Activated CD8-positive, alpha-beta memory T cell treated with anti-CD3 and anti-CD28 coated beads for 36 hours (primary cell): ENCODE measurements at regions not wholly inside any gene's neighbourhood (a gene's known extent, or its start where the extent isn't known, plus 50 kb on each side); places are given as distances from the start of the nearest gene placed in this dataset.

ENCODE experiments used
- CTCF ChIA-PET: fragments of 350-600 bp; sonication (Branson Sonifier 250); formaldehyde crosslinking; loops from one replicate; lab custom pipeline; 2021; ENCODE audit warnings: antibody characterized with exemption; lab: Charles Lee
- POLR2A ChIA-PET: fragments of 350-600 bp; sonication (Branson Sonifier 250); formaldehyde crosslinking; loops from one replicate; lab custom pipeline; 2021; ENCODE audit warnings: antibody characterized with exemption; lab: Charles Lee

DNA sequence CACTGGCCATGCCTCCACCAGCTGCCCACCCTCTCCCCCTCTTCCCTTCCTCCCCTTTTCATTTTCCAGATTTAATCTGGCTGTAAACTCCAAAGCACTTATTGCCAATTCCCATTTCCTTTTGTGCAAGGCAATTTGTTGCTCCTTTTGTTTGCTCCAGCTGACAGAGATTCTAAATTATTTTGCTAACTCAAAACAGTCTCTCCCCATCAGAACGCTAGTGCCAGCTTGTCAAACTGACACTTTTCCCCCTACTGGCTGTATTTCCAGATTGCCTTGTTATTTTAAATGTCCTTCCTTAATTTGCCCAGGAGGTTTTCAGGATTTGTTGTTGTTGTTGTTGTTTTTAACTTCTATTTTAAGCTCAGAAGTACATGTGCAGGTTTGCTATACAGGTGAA is 57.0 kb upstream of the PAK1 start:
- ChIA-PET POLR2A (no interaction called here), CTCF (no interaction called here)

DNA sequence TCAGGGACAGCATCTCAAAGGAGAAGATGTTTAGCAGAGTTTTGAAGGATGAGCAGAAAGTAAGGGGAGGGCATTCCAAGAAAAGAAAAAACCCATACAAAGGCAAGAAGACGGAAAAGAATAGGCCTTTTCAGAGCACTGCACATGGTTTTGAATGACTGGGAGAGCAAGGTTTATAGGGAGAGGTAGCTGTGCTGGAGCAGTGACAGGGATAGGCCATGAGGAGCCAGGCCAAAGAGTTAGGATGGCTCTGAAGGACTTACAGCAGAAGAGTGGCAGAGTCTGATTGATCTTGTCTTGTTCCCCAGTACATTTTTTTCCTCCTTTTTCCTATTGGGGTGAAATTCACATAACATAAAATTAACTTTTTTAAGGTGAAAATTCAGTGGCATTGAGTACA is 55.8 kb upstream of the PAK1 start:
- ChIA-PET POLR2A (no interaction called here), CTCF (no interaction called here)

DNA sequence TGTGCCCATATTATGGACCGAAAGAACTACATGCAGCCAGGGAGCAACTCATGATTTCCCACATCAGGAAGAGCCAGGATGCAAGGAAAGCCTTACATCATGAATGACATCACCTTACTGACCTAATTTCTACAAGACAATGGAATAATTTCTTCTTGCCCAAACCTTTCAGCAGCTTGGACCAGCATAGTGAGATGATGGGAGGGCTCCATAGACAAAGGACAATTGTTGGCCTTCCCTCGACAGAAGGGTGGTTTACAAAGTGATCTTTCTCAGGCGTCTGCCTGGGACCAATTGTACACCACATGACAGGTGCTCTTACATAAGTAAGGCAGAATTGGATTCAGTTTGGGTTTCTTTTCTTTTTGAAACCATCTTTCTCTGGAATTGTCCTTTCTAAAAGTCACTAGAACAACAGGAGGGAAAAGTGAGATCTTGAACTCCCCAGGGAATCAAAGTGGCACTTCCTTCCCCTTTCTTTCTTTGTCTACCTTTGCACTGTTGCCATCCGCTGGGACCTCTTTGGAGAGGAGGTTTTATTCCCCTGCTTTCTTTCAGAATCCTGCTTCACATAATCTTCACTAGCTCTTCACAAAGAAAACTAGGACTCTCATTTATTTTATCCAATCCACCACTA is 51.7 kb upstream of the PAK1 start:
- ChIA-PET POLR2A (no interaction called here), CTCF (no interaction called here)

DNA sequence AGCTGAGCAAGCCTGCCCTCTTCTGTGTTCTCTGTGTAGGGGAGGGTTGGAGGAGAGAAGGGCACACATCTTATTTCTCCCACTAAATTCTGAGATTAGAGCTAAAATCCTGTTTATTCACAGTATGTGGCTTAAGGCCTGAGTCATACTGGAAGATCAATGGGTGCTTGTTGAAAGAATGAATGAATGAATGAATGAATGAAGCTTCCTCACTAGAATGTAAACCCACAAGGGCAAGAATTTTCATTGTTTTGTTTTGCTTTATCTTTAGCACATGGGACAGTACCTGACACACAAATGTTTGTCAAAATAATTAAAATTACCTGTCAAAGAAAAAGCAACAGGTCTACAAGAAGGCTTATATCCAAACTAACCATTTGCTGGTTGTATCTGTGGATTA is 50.6 kb upstream of the PAK1 start:
- ChIA-PET POLR2A (no interaction called here), CTCF (interaction anchor here (0.7 kb wide), 1 partner anchor 1009 kb away, joined by 5 read pairs; no protein-coding TSS in a partner anchor)

DNA sequence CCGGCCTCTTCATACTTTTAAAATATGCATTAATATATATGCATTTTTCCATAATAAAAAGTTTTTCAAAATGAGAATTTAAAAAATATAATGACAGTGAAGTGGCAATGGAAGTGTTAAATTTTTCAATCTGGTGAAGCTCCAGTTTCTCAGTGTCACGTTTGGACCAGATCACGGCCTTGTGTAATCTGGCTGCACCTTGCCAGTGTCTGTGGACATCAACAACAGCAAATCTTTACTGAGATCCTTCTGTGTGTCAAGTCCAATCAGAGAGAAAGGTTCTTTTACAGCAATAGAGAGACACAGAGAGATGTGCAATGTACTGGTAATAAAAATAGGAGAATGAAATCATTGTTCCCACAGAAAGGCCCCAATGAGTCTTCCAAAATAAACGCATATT is 49.8 kb upstream of the PAK1 start:
- ChIA-PET POLR2A (no interaction called here), CTCF (no interaction called here)
